GM23338 (cell line): ENCODE measurements at regions not wholly inside any gene's neighbourhood (a gene's known extent, or its start where the extent isn't known, plus 50 kb on each side); places are given as distances from the start of the nearest gene placed in this dataset.

Experiments
- ATAC-seq: fragments of 200-7000 bp; cut with Tn5 transposase; 3 replicates; pipeline ENCODE4 v1.9.1; 2020
- DNase-seq: peaks from one replicate; pipeline ENCODE4 v3.0.0-alpha.2; 2015; ENCODE audit warnings: low spot score
- H2AFZ ChIP-seq: fragments of 200-600 bp; sonication (generic); 2 replicates; pipeline ENCODE4 v1.8.0; 2016; ENCODE audit warnings: antibody characterized with exemption, mild to moderate bottlenecking, moderate library complexity
- H3F3A ChIP-seq: fragments of 200-600 bp; sonication (generic); replicated peaks from 2 replicates; pipeline ENCODE4 v1.8.0; 2017; ENCODE audit warnings: antibody characterized with exemption, mixed run types, low read depth
- H3K27ac ChIP-seq: fragments of 200-600 bp; sonication (generic); 2 replicates; pipeline ENCODE4 v1.6.1; 2016; ENCODE audit warnings: low read depth
- H3K27me3 ChIP-seq: fragments of 200-600 bp; sonication (generic); 2 replicates; pipeline ENCODE4 v1.8.0; 2016; ENCODE audit warnings: mild to moderate bottlenecking, mixed run types, moderate library complexity; ENCODE audit not compliant: insufficient read depth
- H3K36me3 ChIP-seq: fragments of 200-600 bp; sonication (generic); 2 replicates; pipeline ENCODE4 v1.8.0; 2016; ENCODE audit warnings: mild to moderate bottlenecking; ENCODE audit not compliant: insufficient read depth
- H3K4me1 ChIP-seq: fragments of 200-600 bp; sonication (generic); 2 replicates; pipeline ENCODE4 v1.8.0; 2016; ENCODE audit warnings: mild to moderate bottlenecking, moderate library complexity; ENCODE audit not compliant: insufficient read depth
- H3K4me2 ChIP-seq: fragments of 200-600 bp; sonication (generic); 2 replicates; pipeline ENCODE4 v1.7.1; 2017; ENCODE audit warnings: mixed run types
- H3K4me3 ChIP-seq: fragments of 200-600 bp; sonication (generic); 2 replicates; pipeline ENCODE4 v1.6.1; 2016; ENCODE audit warnings: mixed run types
- H3K79me2 ChIP-seq: fragments of 200-600 bp; sonication (generic); replicated peaks from 2 replicates; pipeline ENCODE4 v1.8.0; 2017; ENCODE audit warnings: mild to moderate bottlenecking; ENCODE audit not compliant: insufficient read depth
- H3K9me2 ChIP-seq: fragments of 200-600 bp; sonication (generic); 2 replicates; pipeline ENCODE4 v1.8.0; 2017; ENCODE audit not compliant: insufficient read depth
- H4K20me1 ChIP-seq: fragments of 200-600 bp; sonication (generic); replicated peaks from 2 replicates; pipeline ENCODE4 v1.8.0; 2017; ENCODE audit warnings: mild to moderate bottlenecking; ENCODE audit not compliant: insufficient read depth
- H3K27ac Mint-ChIP-seq: 2 replicates; pipeline ENCODE4 v1.8.0; 2020; ENCODE audit warnings: inconsistent platforms, mild to moderate bottlenecking, moderate library complexity, mixed read lengths
- H3K27me3 Mint-ChIP-seq: 3 replicates; pipeline ENCODE4 v1.8.0; 2022; ENCODE audit warnings: low read depth, mild to moderate bottlenecking, moderate library complexity, mixed read lengths, inconsistent platforms; ENCODE audit not compliant: insufficient read depth, poor library complexity
- H3K36me3 Mint-ChIP-seq: 3 replicates; pipeline ENCODE4 v1.8.0; 2021; ENCODE audit warnings: low read depth, mild to moderate bottlenecking, inconsistent platforms, moderate library complexity, mixed read lengths
- H3K4me1 Mint-ChIP-seq: 3 replicates; pipeline ENCODE4 v1.8.0; 2020; ENCODE audit warnings: mild to moderate bottlenecking, inconsistent platforms, mixed read lengths
- H3K4me3 Mint-ChIP-seq: 3 replicates; pipeline ENCODE4 v1.8.0; 2021; ENCODE audit warnings: moderate library complexity, mild to moderate bottlenecking, inconsistent platforms, mixed read lengths
- H3K9me3 Mint-ChIP-seq: 3 replicates; pipeline ENCODE4 v1.8.0; 2020; ENCODE audit warnings: moderate library complexity, mild to moderate bottlenecking, inconsistent platforms, mixed read lengths
- CREB1 ChIP-seq: fragments of 250-450 bp; sonication (Bioruptor Pico); IDR thresholded peaks from 2 replicates; pipeline ENCODE4 v1.5.0; 2020; ENCODE audit warnings: low read depth, mild to moderate bottlenecking, moderate library complexity
- EZH2 ChIP-seq: fragments of 200-600 bp; sonication (generic); IDR thresholded peaks from one replicate; pipeline ENCODE4 v1.8.0; 2017; ENCODE audit warnings: antibody characterized with exemption, mild to moderate bottlenecking, low read depth; ENCODE audit not compliant: unreplicated experiment
- EZH2phosphoT487 ChIP-seq: fragments of 200-600 bp; sonication (generic); IDR thresholded peaks from one replicate; pipeline ENCODE4 v1.8.1; 2018; ENCODE audit warnings: antibody characterized with exemption; ENCODE audit not compliant: unreplicated experiment
- JUNB ChIP-seq: IDR thresholded peaks from one replicate; pipeline ENCODE4 v1.6.1; 2016; ENCODE audit warnings: antibody characterized with exemption; ENCODE audit not compliant: unreplicated experiment
- NANOG ChIP-seq: IDR thresholded peaks from 2 replicates; pipeline ENCODE4 v1.6.1; 2016; ENCODE audit warnings: antibody characterized with exemption, borderline replicate concordance
- STAT1 ChIP-seq: IDR thresholded peaks from one replicate; pipeline ENCODE4 v1.6.1; 2016; ENCODE audit warnings: antibody characterized with exemption; ENCODE audit not compliant: unreplicated experiment
- ZNF114 ChIP-seq: fragments of 250-450 bp; sonication (Bioruptor Pico); IDR thresholded peaks from 2 replicates; pipeline ENCODE4 v1.5.0; 2020; ENCODE audit warnings: mild to moderate bottlenecking, moderate library complexity
- ZNF331 ChIP-seq: fragments of 250-450 bp; sonication (Bioruptor Pico); IDR thresholded peaks from 2 replicates; pipeline ENCODE4 v1.5.0; 2020; ENCODE audit warnings: low read depth, mild to moderate bottlenecking, moderate library complexity
- TF ChIP-seq, protein P1 (sequence below): fragments of 250-450 bp; sonication (Bioruptor Pico); IDR thresholded peaks from 2 replicates; pipeline ENCODE4 v1.5.0; 2020; ENCODE audit warnings: mild to moderate bottlenecking, moderate library complexity
- TF ChIP-seq, protein P2 (sequence below): IDR thresholded peaks from 2 replicates; pipeline ENCODE4 v1.6.1; 2016; ENCODE audit warnings: antibody characterized with exemption
- TF ChIP-seq, protein P3 (sequence below), 2 experiments: fragments of 200-600 bp in 1 of 2; sonication (generic) in 1 of 2; conservative IDR thresholded peaks; 2 replicates each; pipeline versions ENCODE4 v1.5.1 to v1.6.1; 2016 to 2017; ENCODE audit warnings: antibody characterized with exemption in 2 of 2, low read depth in 2 of 2, mild to moderate bottlenecking in 2 of 2, moderate library complexity in 1 of 2
- TF ChIP-seq, protein P4 (sequence below): IDR thresholded peaks from one replicate; pipeline ENCODE4 v1.6.1; 2018; ENCODE audit warnings: antibody characterized with exemption; ENCODE audit not compliant: unreplicated experiment

DNA sequence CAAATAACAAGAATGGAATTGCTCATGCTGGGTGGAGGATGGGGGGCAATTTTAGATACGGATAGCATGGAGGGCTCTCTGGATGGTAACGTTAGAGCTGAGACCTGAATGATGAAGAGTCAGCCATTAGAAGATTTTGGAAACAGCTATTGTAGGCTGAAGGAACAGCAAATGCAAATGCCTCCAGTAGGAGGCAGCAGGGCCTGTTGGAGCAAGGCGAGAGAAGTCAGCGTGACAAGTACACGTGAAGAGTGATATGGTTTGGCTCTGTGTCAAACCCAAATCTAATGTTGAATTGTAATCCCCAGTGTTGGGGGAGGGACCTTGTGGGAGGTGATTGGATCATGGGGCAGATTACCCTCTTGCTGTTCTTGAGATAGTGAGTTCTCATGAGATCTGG lies 59.3 kb upstream of the SOD3 start (continued):
- TF ChIP-seq, protein P1, sequence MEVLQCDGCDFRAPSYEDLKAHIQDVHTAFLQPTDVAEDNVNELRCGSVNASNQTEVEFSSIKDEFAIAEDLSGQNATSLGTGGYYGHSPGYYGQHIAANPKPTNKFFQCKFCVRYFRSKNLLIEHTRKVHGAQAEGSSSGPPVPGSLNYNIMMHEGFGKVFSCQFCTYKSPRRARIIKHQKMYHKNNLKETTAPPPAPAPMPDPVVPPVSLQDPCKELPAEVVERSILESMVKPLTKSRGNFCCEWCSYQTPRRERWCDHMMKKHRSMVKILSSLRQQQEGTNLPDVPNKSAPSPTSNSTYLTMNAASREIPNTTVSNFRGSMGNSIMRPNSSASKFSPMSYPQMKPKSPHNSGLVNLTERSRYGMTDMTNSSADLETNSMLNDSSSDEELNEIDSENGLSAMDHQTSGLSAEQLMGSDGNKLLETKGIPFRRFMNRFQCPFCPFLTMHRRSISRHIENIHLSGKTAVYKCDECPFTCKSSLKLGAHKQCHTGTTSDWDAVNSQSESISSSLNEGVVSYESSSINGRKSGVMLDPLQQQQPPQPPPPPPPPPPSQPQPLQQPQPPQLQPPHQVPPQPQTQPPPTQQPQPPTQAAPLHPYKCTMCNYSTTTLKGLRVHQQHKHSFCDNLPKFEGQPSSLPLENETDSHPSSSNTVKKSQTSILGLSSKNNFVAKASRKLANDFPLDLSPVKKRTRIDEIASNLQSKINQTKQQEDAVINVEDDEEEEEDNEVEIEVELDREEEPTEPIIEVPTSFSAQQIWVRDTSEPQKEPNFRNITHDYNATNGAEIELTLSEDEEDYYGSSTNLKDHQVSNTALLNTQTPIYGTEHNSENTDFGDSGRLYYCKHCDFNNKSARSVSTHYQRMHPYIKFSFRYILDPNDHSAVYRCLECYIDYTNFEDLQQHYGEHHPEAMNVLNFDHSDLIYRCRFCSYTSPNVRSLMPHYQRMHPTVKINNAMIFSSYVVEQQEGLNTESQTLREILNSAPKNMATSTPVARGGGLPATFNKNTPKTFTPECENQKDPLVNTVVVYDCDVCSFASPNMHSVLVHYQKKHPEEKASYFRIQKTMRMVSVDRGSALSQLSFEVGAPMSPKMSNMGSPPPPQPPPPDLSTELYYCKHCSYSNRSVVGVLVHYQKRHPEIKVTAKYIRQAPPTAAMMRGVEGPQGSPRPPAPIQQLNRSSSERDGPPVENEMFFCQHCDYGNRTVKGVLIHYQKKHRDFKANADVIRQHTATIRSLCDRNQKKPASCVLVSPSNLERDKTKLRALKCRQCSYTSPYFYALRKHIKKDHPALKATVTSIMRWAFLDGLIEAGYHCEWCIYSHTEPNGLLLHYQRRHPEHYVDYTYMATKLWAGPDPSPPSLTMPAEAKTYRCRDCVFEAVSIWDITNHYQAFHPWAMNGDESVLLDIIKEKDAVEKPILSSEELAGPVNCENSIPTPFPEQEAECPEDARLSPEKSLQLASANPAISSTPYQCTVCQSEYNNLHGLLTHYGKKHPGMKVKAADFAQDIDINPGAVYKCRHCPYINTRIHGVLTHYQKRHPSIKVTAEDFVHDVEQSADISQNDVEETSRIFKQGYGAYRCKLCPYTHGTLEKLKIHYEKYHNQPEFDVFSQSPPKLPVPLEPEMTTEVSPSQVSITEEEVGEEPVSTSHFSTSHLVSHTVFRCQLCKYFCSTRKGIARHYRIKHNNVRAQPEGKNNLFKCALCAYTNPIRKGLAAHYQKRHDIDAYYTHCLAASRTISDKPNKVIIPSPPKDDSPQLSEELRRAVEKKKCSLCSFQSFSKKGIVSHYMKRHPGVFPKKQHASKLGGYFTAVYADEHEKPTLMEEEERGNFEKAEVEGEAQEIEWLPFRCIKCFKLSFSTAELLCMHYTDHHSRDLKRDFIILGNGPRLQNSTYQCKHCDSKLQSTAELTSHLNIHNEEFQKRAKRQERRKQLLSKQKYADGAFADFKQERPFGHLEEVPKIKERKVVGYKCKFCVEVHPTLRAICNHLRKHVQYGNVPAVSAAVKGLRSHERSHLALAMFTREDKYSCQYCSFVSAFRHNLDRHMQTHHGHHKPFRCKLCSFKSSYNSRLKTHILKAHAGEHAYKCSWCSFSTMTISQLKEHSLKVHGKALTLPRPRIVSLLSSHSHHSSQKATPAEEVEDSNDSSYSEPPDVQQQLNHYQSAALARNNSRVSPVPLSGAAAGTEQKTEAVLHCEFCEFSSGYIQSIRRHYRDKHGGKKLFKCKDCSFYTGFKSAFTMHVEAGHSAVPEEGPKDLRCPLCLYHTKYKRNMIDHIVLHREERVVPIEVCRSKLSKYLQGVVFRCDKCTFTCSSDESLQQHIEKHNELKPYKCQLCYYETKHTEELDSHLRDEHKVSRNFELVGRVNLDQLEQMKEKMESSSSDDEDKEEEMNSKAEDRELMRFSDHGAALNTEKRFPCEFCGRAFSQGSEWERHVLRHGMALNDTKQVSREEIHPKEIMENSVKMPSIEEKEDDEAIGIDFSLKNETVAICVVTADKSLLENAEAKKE (CRISPR knock-in tag): no peak
- TF ChIP-seq, protein P2, sequence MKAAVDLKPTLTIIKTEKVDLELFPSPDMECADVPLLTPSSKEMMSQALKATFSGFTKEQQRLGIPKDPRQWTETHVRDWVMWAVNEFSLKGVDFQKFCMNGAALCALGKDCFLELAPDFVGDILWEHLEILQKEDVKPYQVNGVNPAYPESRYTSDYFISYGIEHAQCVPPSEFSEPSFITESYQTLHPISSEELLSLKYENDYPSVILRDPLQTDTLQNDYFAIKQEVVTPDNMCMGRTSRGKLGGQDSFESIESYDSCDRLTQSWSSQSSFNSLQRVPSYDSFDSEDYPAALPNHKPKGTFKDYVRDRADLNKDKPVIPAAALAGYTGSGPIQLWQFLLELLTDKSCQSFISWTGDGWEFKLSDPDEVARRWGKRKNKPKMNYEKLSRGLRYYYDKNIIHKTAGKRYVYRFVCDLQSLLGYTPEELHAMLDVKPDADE: no peak

DNA sequence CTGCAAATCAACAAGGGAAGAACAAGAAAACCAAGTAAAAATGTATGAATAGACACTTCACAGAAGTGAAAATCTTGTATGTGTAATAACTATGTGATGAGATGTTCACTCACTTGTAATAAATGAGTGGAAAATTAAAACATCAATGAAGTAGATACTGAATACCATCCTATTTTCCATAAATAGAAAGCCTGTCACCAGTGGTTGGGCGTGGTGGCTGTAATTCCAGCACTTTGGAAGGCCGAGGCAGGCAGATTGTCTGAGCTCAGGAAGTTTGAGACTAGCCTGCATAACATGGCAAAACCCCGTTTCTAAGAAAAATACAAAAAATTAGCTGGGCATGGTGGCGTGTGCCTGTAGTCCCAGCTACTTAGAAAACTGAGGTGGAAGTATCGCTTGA lies 53.5 kb upstream of the SOD3 start:
- H3K79me2 ChIP-seq: no peaks in the 10 kb centered on the region
- Mint-ChIP-seq H3K4me1 (peaks cover 12% of the 10 kb centered on the region), H3K4me3 (no peak overlapping the region), H3K27me3 (peaks cover 2% of the 10 kb centered on the region), H3K9me3 (peaks cover 26% of the 10 kb centered on the region), H3K27ac (no peak overlapping the region), H3K36me3 (peaks cover 19% of the 10 kb centered on the region)
- H2AFZ ChIP-seq: no peak overlapping the region
- H3K9me2 ChIP-seq: peaks cover 5% of the 10 kb centered on the region
- H3K4me1 ChIP-seq: peaks cover 16% of the 10 kb centered on the region; the same call in 1 of the 2 replicates
- H3F3A ChIP-seq: no peaks in the 10 kb centered on the region
- no peak for ATAC-seq
- H3K36me3 ChIP-seq: 0 out of 2 replicates have a peak, but pooled peaks cover 4% of the 10 kb centered on the region
- no peak overlapping the region for H3K4me2 ChIP-seq
- H4K20me1 ChIP-seq: no peaks in the 10 kb centered on the region
- H3K4me3 ChIP-seq: no peak overlapping the region
- no peak overlapping the region for H3K27ac ChIP-seq
- H3K27me3 ChIP-seq: no peaks in the 10 kb centered on the region
- no peak for DNase-seq
- TF ChIP-seq CREB1 (no peak), ZNF114 (CRISPR knock-in tag) (no peak), EZH2 (no peak), EZH2phosphoT487 (no peak), JUNB (no peak), ZNF331 (CRISPR knock-in tag) (no peak), NANOG (no peak), STAT1 (no peak)
- TF ChIP-seq, protein P3, sequence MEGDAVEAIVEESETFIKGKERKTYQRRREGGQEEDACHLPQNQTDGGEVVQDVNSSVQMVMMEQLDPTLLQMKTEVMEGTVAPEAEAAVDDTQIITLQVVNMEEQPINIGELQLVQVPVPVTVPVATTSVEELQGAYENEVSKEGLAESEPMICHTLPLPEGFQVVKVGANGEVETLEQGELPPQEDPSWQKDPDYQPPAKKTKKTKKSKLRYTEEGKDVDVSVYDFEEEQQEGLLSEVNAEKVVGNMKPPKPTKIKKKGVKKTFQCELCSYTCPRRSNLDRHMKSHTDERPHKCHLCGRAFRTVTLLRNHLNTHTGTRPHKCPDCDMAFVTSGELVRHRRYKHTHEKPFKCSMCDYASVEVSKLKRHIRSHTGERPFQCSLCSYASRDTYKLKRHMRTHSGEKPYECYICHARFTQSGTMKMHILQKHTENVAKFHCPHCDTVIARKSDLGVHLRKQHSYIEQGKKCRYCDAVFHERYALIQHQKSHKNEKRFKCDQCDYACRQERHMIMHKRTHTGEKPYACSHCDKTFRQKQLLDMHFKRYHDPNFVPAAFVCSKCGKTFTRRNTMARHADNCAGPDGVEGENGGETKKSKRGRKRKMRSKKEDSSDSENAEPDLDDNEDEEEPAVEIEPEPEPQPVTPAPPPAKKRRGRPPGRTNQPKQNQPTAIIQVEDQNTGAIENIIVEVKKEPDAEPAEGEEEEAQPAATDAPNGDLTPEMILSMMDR (conservative IDR thresholded peaks at IDR 0.05; ENCODE audit: low read depth in 2 of 2): no peak
- TF ChIP-seq, protein P2: no peak
- TF ChIP-seq, protein P4, sequence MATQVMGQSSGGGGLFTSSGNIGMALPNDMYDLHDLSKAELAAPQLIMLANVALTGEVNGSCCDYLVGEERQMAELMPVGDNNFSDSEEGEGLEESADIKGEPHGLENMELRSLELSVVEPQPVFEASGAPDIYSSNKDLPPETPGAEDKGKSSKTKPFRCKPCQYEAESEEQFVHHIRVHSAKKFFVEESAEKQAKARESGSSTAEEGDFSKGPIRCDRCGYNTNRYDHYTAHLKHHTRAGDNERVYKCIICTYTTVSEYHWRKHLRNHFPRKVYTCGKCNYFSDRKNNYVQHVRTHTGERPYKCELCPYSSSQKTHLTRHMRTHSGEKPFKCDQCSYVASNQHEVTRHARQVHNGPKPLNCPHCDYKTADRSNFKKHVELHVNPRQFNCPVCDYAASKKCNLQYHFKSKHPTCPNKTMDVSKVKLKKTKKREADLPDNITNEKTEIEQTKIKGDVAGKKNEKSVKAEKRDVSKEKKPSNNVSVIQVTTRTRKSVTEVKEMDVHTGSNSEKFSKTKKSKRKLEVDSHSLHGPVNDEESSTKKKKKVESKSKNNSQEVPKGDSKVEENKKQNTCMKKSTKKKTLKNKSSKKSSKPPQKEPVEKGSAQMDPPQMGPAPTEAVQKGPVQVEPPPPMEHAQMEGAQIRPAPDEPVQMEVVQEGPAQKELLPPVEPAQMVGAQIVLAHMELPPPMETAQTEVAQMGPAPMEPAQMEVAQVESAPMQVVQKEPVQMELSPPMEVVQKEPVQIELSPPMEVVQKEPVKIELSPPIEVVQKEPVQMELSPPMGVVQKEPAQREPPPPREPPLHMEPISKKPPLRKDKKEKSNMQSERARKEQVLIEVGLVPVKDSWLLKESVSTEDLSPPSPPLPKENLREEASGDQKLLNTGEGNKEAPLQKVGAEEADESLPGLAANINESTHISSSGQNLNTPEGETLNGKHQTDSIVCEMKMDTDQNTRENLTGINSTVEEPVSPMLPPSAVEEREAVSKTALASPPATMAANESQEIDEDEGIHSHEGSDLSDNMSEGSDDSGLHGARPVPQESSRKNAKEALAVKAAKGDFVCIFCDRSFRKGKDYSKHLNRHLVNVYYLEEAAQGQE: no peak
